WTC11 (cell line): ENCODE measurements at regions not wholly inside any gene's neighbourhood (a gene's known extent, or its start where the extent isn't known, plus 50 kb on each side); places are given as distances from the start of the nearest gene placed in this dataset.

ENCODE experiments used
- ATAC-seq: fragments of 200-7000 bp; cut with Tn5 transposase; 2 replicates; pipeline ENCODE4 v1.10.0; 2021; ENCODE audit warnings: mild to moderate bottlenecking, moderate library complexity
- CTCF ChIA-PET: fragments of 300-600 bp; sonication (Branson Sonifier 250); formaldehyde crosslinking; loops from one replicate; lab custom pipeline; 2021; ENCODE audit warnings: antibody characterized with exemption; lab: Charles Lee
- POLR2A ChIA-PET: fragments of 350-600 bp; sonication (Branson Sonifier 250); formaldehyde crosslinking; loops from one replicate; lab custom pipeline; 2021; ENCODE audit warnings: antibody characterized with exemption; lab: Charles Lee
- DNase-seq: peaks from one replicate; pipeline ENCODE4 v3.0.0; 2021; ENCODE audit warnings: low spot score
- H3K27ac Mint-ChIP-seq: 2 replicates; pipeline ENCODE4 v1.8.0; 2021; ENCODE audit warnings: mixed read lengths
- H3K27me3 Mint-ChIP-seq: 2 replicates; pipeline ENCODE4 v1.8.0; 2021; ENCODE audit warnings: low read depth, mild to moderate bottlenecking, moderate library complexity, mixed read lengths
- H3K36me3 Mint-ChIP-seq: 2 replicates; pipeline ENCODE4 v1.8.0; 2021; ENCODE audit warnings: mixed read lengths
- H3K4me1 Mint-ChIP-seq: 2 replicates; pipeline ENCODE4 v1.8.0; 2022; ENCODE audit warnings: mixed read lengths
- H3K4me3 Mint-ChIP-seq: 2 replicates; pipeline ENCODE4 v1.8.0; 2021; ENCODE audit warnings: mild to moderate bottlenecking, moderate library complexity, mixed read lengths
- H3K9me3 Mint-ChIP-seq: 2 replicates; pipeline ENCODE4 v1.8.0; 2021; ENCODE audit warnings: mixed read lengths
- CBFB ChIP-seq: sonication (generic); formaldehyde crosslinking; IDR thresholded peaks from 2 replicates; pipeline ENCODE4 v1.8.1; 2022; ENCODE audit warnings: mild to moderate bottlenecking, low read depth, missing genetic modification reagents
- CREM ChIP-seq: sonication (generic); formaldehyde crosslinking; IDR thresholded peaks from 2 replicates; pipeline ENCODE4 v1.8.1; 2022; ENCODE audit warnings: mild to moderate bottlenecking, missing genetic modification reagents, moderate library complexity
- E2F1 ChIP-seq: sonication (generic); formaldehyde crosslinking; IDR thresholded peaks from 2 replicates; pipeline ENCODE4 v1.8.0; 2022; ENCODE audit warnings: mild to moderate bottlenecking, missing genetic modification reagents
- E2F5 ChIP-seq: sonication (generic); formaldehyde crosslinking; IDR thresholded peaks from 2 replicates; pipeline ENCODE4 v1.8.1; 2022; ENCODE audit warnings: mild to moderate bottlenecking, moderate library complexity, missing genetic modification reagents
- EMX1 ChIP-seq: fragments of 250-450 bp; sonication (Bioruptor Pico); IDR thresholded peaks from 2 replicates; pipeline ENCODE4 v1.8.0; 2021; ENCODE audit warnings: mild to moderate bottlenecking
- GRHL2 ChIP-seq: fragments of 250-450 bp; sonication (Bioruptor Pico); IDR thresholded peaks from 2 replicates; pipeline ENCODE4 v1.8.0; 2022; ENCODE audit warnings: mild to moderate bottlenecking, moderate library complexity; ENCODE audit not compliant: insufficient replicate concordance, severe bottlenecking
- HMGA2 ChIP-seq: fragments of 250-450 bp; sonication (Bioruptor Pico); IDR thresholded peaks from 2 replicates; pipeline ENCODE4 v1.4.0; 2021; ENCODE audit warnings: mild to moderate bottlenecking, moderate library complexity
- JAZF1 ChIP-seq: fragments of 250-450 bp; sonication (Bioruptor Pico); IDR thresholded peaks from 2 replicates; pipeline ENCODE4 v1.9.0; 2021; ENCODE audit warnings: moderate library complexity, mild to moderate bottlenecking, inconsistent platforms
- KAT7 ChIP-seq: sonication (generic); formaldehyde crosslinking; IDR thresholded peaks from 2 replicates; pipeline ENCODE4 v1.8.1; 2023; ENCODE audit warnings: missing genetic modification reagents, mild to moderate bottlenecking, borderline replicate concordance
- MXD4 ChIP-seq: fragments of 250-450 bp; sonication (Bioruptor Pico); IDR thresholded peaks from 2 replicates; pipeline ENCODE4 v1.8.0; 2021; ENCODE audit warnings: mild to moderate bottlenecking, moderate library complexity, borderline replicate concordance
- NFE2L1 ChIP-seq: sonication (generic); formaldehyde crosslinking; IDR thresholded peaks from 2 replicates; pipeline ENCODE4 v1.8.1; 2023; ENCODE audit warnings: missing genetic modification reagents
- NFYB ChIP-seq: sonication (generic); formaldehyde crosslinking; conservative IDR thresholded peaks from 2 replicates; pipeline ENCODE4 v1.8.0; 2022; ENCODE audit warnings: low read depth, missing genetic modification reagents
- RELA ChIP-seq: sonication (generic); formaldehyde crosslinking; IDR thresholded peaks from 2 replicates; pipeline ENCODE4 v1.8.1; 2022; ENCODE audit warnings: missing genetic modification reagents, mild to moderate bottlenecking, borderline replicate concordance
- SOX15 ChIP-seq: fragments of 250-450 bp; sonication (Bioruptor Pico); IDR thresholded peaks from 2 replicates; pipeline ENCODE4 v1.9.0; 2021; ENCODE audit warnings: mild to moderate bottlenecking
- SP1 ChIP-seq: sonication (generic); formaldehyde crosslinking; conservative IDR thresholded peaks from 2 replicates; pipeline ENCODE4 v1.8.1; 2022; ENCODE audit warnings: missing genetic modification reagents
- STAT6 ChIP-seq: sonication (generic); formaldehyde crosslinking; conservative IDR thresholded peaks from 2 replicates; pipeline ENCODE4 v1.8.1; 2023; ENCODE audit warnings: mild to moderate bottlenecking, low read depth, missing genetic modification reagents, moderate library complexity
- TEAD4 ChIP-seq: sonication (generic); formaldehyde crosslinking; IDR thresholded peaks from 2 replicates; pipeline ENCODE4 v1.8.0; 2022; ENCODE audit warnings: mild to moderate bottlenecking, missing genetic modification reagents
- ZBTB43 ChIP-seq: sonication (generic); formaldehyde crosslinking; IDR thresholded peaks from 2 replicates; pipeline ENCODE4 v1.8.1; 2023; ENCODE audit warnings: mild to moderate bottlenecking, missing genetic modification reagents
- ZNF263 ChIP-seq: sonication (generic); formaldehyde crosslinking; IDR thresholded peaks from 2 replicates; pipeline ENCODE4 v1.8.1; 2022; ENCODE audit warnings: low read depth, mild to moderate bottlenecking, moderate library complexity, missing genetic modification reagents
- ZNF416 ChIP-seq: fragments of 250-450 bp; sonication (Bioruptor Pico); IDR thresholded peaks from 2 replicates; pipeline ENCODE4 v1.9.0; 2021; ENCODE audit warnings: mild to moderate bottlenecking, inconsistent platforms
- TF ChIP-seq, protein P1 (sequence below): sonication (generic); formaldehyde crosslinking; IDR thresholded peaks from 2 replicates; pipeline ENCODE4 v1.8.0; 2023; ENCODE audit warnings: mild to moderate bottlenecking, missing genetic modification reagents
- TF ChIP-seq, protein P2 (sequence below): sonication (generic); formaldehyde crosslinking; IDR thresholded peaks from 2 replicates; pipeline ENCODE4 v1.8.1; 2022; ENCODE audit warnings: mild to moderate bottlenecking, missing genetic modification reagents, moderate library complexity, borderline replicate concordance
- TF ChIP-seq, protein P3 (sequence below): fragments of 250-450 bp; sonication (Bioruptor Pico); IDR thresholded peaks from 2 replicates; pipeline ENCODE4 v1.8.0; 2021; ENCODE audit warnings: mild to moderate bottlenecking

- POLR2A ChIA-PET: no interaction called here
- no peak for DNase-seq
- TF ChIP-seq TEAD4 (CRISPR knock-in tag): no peak
- no peak for TF ChIP-seq E2F1 (CRISPR knock-in tag)
- no peak for TF ChIP-seq HMGA2
- no peak for TF ChIP-seq JAZF1 (CRISPR knock-in tag)
- TF ChIP-seq, protein P1, sequence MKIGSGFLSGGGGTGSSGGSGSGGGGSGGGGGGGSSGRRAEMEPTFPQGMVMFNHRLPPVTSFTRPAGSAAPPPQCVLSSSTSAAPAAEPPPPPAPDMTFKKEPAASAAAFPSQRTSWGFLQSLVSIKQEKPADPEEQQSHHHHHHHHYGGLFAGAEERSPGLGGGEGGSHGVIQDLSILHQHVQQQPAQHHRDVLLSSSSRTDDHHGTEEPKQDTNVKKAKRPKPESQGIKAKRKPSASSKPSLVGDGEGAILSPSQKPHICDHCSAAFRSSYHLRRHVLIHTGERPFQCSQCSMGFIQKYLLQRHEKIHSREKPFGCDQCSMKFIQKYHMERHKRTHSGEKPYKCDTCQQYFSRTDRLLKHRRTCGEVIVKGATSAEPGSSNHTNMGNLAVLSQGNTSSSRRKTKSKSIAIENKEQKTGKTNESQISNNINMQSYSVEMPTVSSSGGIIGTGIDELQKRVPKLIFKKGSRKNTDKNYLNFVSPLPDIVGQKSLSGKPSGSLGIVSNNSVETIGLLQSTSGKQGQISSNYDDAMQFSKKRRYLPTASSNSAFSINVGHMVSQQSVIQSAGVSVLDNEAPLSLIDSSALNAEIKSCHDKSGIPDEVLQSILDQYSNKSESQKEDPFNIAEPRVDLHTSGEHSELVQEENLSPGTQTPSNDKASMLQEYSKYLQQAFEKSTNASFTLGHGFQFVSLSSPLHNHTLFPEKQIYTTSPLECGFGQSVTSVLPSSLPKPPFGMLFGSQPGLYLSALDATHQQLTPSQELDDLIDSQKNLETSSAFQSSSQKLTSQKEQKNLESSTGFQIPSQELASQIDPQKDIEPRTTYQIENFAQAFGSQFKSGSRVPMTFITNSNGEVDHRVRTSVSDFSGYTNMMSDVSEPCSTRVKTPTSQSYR (CRISPR knock-in tag): no peak
- TF ChIP-seq STAT6 (CRISPR knock-in tag): no peak
- no peak for TF ChIP-seq ZBTB43 (CRISPR knock-in tag)
- TF ChIP-seq GRHL2 (CRISPR knock-in tag): no peak
- no peak for TF ChIP-seq ZNF416
- TF ChIP-seq EMX1: no peak
- no peak for TF ChIP-seq RELA (CRISPR knock-in tag)
- no peak for TF ChIP-seq MXD4 (CRISPR knock-in tag)
- no peak for TF ChIP-seq SP1 (CRISPR knock-in tag)
- no peaks in the 10 kb centered on the region for H3K4me1 Mint-ChIP-seq
- H3K36me3 Mint-ChIP-seq: no peaks in the 10 kb centered on the region
- H3K27ac Mint-ChIP-seq: no peak overlapping the region
- H3K4me3 Mint-ChIP-seq: no peak overlapping the region
- CTCF ChIA-PET: no interaction called here
- ATAC-seq: no peak
- no peaks in the 10 kb centered on the region for H3K9me3 Mint-ChIP-seq
- no peaks in the 10 kb centered on the region for H3K27me3 Mint-ChIP-seq
These were observed 55.1 kb upstream of the ZEB1 start for GRCh38 chr10:31263903-31264302.

- Mint-ChIP-seq H3K4me3 (no peak overlapping the region), H3K36me3 (no peaks in the 10 kb centered on the region), H3K4me1 (no peaks in the 10 kb centered on the region), H3K9me3 (peaks cover 13% of the 10 kb centered on the region), H3K27ac (no peak overlapping the region), H3K27me3 (no peaks in the 10 kb centered on the region)
- no peak for ATAC-seq
- ChIA-PET CTCF (no interaction called here), POLR2A (no interaction called here)
- DNase-seq: no peak
- no peak for TF ChIP-seq CBFB (CRISPR knock-in tag)
- TF ChIP-seq MXD4 (CRISPR knock-in tag): no peak
- TF ChIP-seq, protein P2, sequence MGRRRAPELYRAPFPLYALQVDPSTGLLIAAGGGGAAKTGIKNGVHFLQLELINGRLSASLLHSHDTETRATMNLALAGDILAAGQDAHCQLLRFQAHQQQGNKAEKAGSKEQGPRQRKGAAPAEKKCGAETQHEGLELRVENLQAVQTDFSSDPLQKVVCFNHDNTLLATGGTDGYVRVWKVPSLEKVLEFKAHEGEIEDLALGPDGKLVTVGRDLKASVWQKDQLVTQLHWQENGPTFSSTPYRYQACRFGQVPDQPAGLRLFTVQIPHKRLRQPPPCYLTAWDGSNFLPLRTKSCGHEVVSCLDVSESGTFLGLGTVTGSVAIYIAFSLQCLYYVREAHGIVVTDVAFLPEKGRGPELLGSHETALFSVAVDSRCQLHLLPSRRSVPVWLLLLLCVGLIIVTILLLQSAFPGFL (CRISPR knock-in tag): no peak
- TF ChIP-seq NFYB: no peak
- TF ChIP-seq EMX1: no peak
- no peak for TF ChIP-seq NFE2L1 (CRISPR knock-in tag)
- no peak for TF ChIP-seq ZNF263 (CRISPR knock-in tag)
- no peak for TF ChIP-seq KAT7
- no peak for TF ChIP-seq E2F5
- TF ChIP-seq, protein P3, sequence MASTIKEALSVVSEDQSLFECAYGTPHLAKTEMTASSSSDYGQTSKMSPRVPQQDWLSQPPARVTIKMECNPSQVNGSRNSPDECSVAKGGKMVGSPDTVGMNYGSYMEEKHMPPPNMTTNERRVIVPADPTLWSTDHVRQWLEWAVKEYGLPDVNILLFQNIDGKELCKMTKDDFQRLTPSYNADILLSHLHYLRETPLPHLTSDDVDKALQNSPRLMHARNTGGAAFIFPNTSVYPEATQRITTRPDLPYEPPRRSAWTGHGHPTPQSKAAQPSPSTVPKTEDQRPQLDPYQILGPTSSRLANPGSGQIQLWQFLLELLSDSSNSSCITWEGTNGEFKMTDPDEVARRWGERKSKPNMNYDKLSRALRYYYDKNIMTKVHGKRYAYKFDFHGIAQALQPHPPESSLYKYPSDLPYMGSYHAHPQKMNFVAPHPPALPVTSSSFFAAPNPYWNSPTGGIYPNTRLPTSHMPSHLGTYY (CRISPR knock-in tag): no peak
- TF ChIP-seq GRHL2 (CRISPR knock-in tag): no peak
- no peak for TF ChIP-seq CREM (CRISPR knock-in tag)
- TF ChIP-seq SOX15 (CRISPR knock-in tag): no peak
These were observed 50.3 kb upstream of the ZEB1 start for GRCh38 chr10:31268444-31269303.
